GM18511 (cell line): ENCODE measurements at regions not wholly inside any gene's neighbourhood (a gene's known extent, or its start where the extent isn't known, plus 50 kb on each side); places are given as distances from the start of the nearest gene placed in this dataset.
"Not testable (repeated sequence)": the region's sequence is repeated elsewhere in the genome, so short reads cannot be mapped to it uniquely, and the experiment has no call there.

ENCODE experiments used
- ATAC-seq: cut with Tn5 transposase; IDR thresholded peaks from one replicate; pipeline ENCODE4 v1.9.1; 2021; ENCODE audit warnings: mild to moderate bottlenecking, moderate library complexity; ENCODE audit not compliant: unreplicated experiment

- not testable (repeated sequence) for ATAC-seq
These were observed 167.6 kb upstream of the CXXC4 start for GRCh38 chr4:104662269-104662668.

GRCh38 chr4:104677116-104677515 lies 182.4 kb upstream of the CXXC4 start:
- ATAC-seq, result no peak

GRCh38 chr4:104682311-104682710 lies 187.6 kb upstream of the CXXC4 start:
- no peak for ATAC-seq

GRCh38 chr4:104693601-104694201 lies 199.0 kb upstream of the CXXC4 start:
- no peak for ATAC-seq

GRCh38 chr4:104716584-104716983 lies 221.9 kb upstream of the CXXC4 start:
- no peak for ATAC-seq

GRCh38 chr4:104719539-104720230 lies 225.0 kb upstream of the CXXC4 start:
- ATAC-seq, result peak; percentile 99

- no peak for ATAC-seq
These were observed 227.8 kb upstream of the CXXC4 start for GRCh38 chr4:104722467-104722866.

- peak; percentile 62 for ATAC-seq
These were observed 231.3 kb upstream of the CXXC4 start for GRCh38 chr4:104726002-104726401.

- ATAC-seq, result no peak
These were observed 232.9 kb upstream of the CXXC4 start for GRCh38 chr4:104727643-104728042.

GRCh38 chr4:104728380-104729122 lies 233.9 kb upstream of the CXXC4 start:
- ATAC-seq, result peak; percentile 67

- no peak for ATAC-seq
These were observed 238.1 kb upstream of the CXXC4 start for GRCh38 chr4:104732766-104733165.

GRCh38 chr4:104735174-104735573 lies 240.5 kb upstream of the CXXC4 start:
- no peak for ATAC-seq

- no peak for ATAC-seq
These were observed 245.5 kb upstream of the CXXC4 start for GRCh38 chr4:104740161-104740560.

- ATAC-seq, result peak; percentile 97
These were observed 248.5 kb upstream of the CXXC4 start for GRCh38 chr4:104743215-104743653.

- ATAC-seq, result no peak
These were observed 252.9 kb upstream of the CXXC4 start for GRCh38 chr4:104747635-104748034.

GRCh38 chr4:104749062-104749461 lies 254.4 kb upstream of the CXXC4 start:
- peak; percentile 33 for ATAC-seq

- ATAC-seq, result no peak
These were observed 255.3 kb upstream of the CXXC4 start for GRCh38 chr4:104750008-104750407.

- ATAC-seq, result no peak
These were observed 256.8 kb upstream of the CXXC4 start for GRCh38 chr4:104751468-104751867.

GRCh38 chr4:104752337-104752736 lies 257.6 kb upstream of the CXXC4 start:
- ATAC-seq, result peak; percentile 87

GRCh38 chr4:104756837-104757236 lies 262.1 kb upstream of the CXXC4 start:
- ATAC-seq, result no peak

GRCh38 chr4:104758574-104758973 lies 263.9 kb upstream of the CXXC4 start:
- peak; percentile 45 for ATAC-seq
